ENCODE measurements at regions not wholly inside any gene's neighbourhood (a gene's known extent, or its start where the extent isn't known, plus 50 kb on each side); places are given as distances from the start of the nearest gene placed in this dataset.

- Histone ChIP-seq H3K9me3 (ENCODE audit: control extremely low read depth in 1 of 3, control insufficient read depth in 2 of 3, insufficient read depth in 1 of 3, low read length in 2 of 3) (peaks cover 0 to 10% (median 0%) of the 10 kb centered on the region in 3 donors), H3K4me1 (ENCODE audit: control insufficient read depth in 2 of 2, insufficient read depth in 2 of 2, low read length in 2 of 2) (no peaks in the 10 kb centered on the region), H3K27ac (ENCODE audit: low read length in 2 of 2) (no peak overlapping the region), H3K4me2 (replicated peaks; ENCODE audit: low read depth, low read length, poor library complexity, severe bottlenecking) (no peak overlapping the region), H3K9ac (ENCODE audit: low read length) (no peak overlapping the region), H3K4me3 (ENCODE audit: control extremely low read depth in 1 of 5, extremely low read depth in 1 of 5, insufficient read depth in 1 of 5, low read depth in 2 of 5, low read length in 4 of 5) (no peak overlapping the region), H3K27me3 (replicated peaks in 1 of 4; ENCODE audit: control extremely low read depth in 1 of 4, control insufficient read depth in 3 of 4, insufficient read depth in 4 of 4, low read length in 3 of 4) (no peaks in the 10 kb centered on the region), H2AFZ (ENCODE audit: insufficient read depth, low read depth, low read length, poor library complexity, severe bottlenecking) (no peak overlapping the region), H4K20me1 (ENCODE audit: control insufficient read depth, insufficient read depth, low read length, poor library complexity, severe bottlenecking) (no peaks in the 10 kb centered on the region), H3K36me3 (replicated peaks in 1 of 2; ENCODE audit: control extremely low read depth in 1 of 2, control insufficient read depth in 1 of 2, extremely low read depth in 1 of 2, insufficient read depth in 2 of 2, low read length in 1 of 2) (no peaks in the 10 kb centered on the region), H3K79me2 (ENCODE audit: control insufficient read depth, insufficient read depth, low read length) (no peaks in the 10 kb centered on the region)
- ATAC-seq (ENCODE audit: low read depth) (no peak), DNase-seq (no peak)
- WGBS (ENCODE audit: insufficient coverage): no CpG with 5 or more reads among the region's 1 CpG
- H3K4me3 Mint-ChIP-seq: no peak overlapping the region
- no peaks in the 10 kb centered on the region for H3K4me1 Mint-ChIP-seq
- CTCF ChIA-PET: no interaction called here
- no peak overlapping the region for H3K27ac Mint-ChIP-seq
- H3K9me3 Mint-ChIP-seq (ENCODE audit: insufficient read depth): no peaks in the 10 kb centered on the region
- POLR2A ChIA-PET: no interaction called here
- H3K27me3 Mint-ChIP-seq: peaks cover 3% of the 10 kb centered on the region
- intact Hi-C loops (cut with micrococcal nuclease): no loop called here
- TF ChIP-seq EZH2 (IDR thresholded peaks at IDR 0.05; ENCODE audit: borderline replicate concordance, insufficient read depth, low read depth, low read length, poor library complexity, severe bottlenecking) (no peak), CTCF (IDR thresholded peaks at IDR 0.05) (no peak)
Measured at GRCh38 chr6:168223755-168224154, 95.8 kb downstream of the DACT2 start.

GRCh38 chr6:168223150-168223549 is 96.4 kb downstream of the DACT2 start:
- Histone ChIP-seq H3K9me3 (ENCODE audit: control extremely low read depth in 1 of 3, control insufficient read depth in 2 of 3, insufficient read depth in 1 of 3, low read length in 2 of 3) (peaks cover 0 to 10% (median 0%) of the 10 kb centered on the region in 3 donors), H3K4me1 (ENCODE audit: control insufficient read depth in 2 of 2, insufficient read depth in 2 of 2, low read length in 2 of 2) (no peaks in the 10 kb centered on the region), H3K36me3 (replicated peaks in 1 of 2; ENCODE audit: control extremely low read depth in 1 of 2, control insufficient read depth in 1 of 2, extremely low read depth in 1 of 2, insufficient read depth in 2 of 2, low read length in 1 of 2) (no peaks in the 10 kb centered on the region), H3K27me3 (replicated peaks in 1 of 4; ENCODE audit: control extremely low read depth in 1 of 4, control insufficient read depth in 3 of 4, insufficient read depth in 4 of 4, low read length in 3 of 4) (no peaks in the 10 kb centered on the region), H3K79me2 (ENCODE audit: control insufficient read depth, insufficient read depth, low read length) (no peaks in the 10 kb centered on the region), H4K20me1 (ENCODE audit: control insufficient read depth, insufficient read depth, low read length, poor library complexity, severe bottlenecking) (no peaks in the 10 kb centered on the region), H2AFZ (ENCODE audit: insufficient read depth, low read depth, low read length, poor library complexity, severe bottlenecking) (no peak overlapping the region), H3K27ac (ENCODE audit: low read length in 2 of 2) (no peak overlapping the region), H3K4me2 (replicated peaks; ENCODE audit: low read depth, low read length, poor library complexity, severe bottlenecking) (no peak overlapping the region), H3K9ac (ENCODE audit: low read length) (no peak overlapping the region), H3K4me3 (ENCODE audit: control extremely low read depth in 1 of 5, extremely low read depth in 1 of 5, insufficient read depth in 1 of 5, low read depth in 2 of 5, low read length in 4 of 5) (no peak overlapping the region)
- Mint-ChIP-seq H3K27ac (no peak overlapping the region), H3K4me3 (no peak overlapping the region), H3K4me1 (no peaks in the 10 kb centered on the region), H3K27me3 (peaks cover 3% of the 10 kb centered on the region), H3K9me3 (ENCODE audit: insufficient read depth) (no peaks in the 10 kb centered on the region)
- CTCF ChIA-PET: no interaction called here
- POLR2A ChIA-PET: no interaction called here
- intact Hi-C loops (cut with micrococcal nuclease): no loop called here
- TF ChIP-seq EZH2 (IDR thresholded peaks at IDR 0.05; ENCODE audit: borderline replicate concordance, insufficient read depth, low read depth, low read length, poor library complexity, severe bottlenecking) (no peak), CTCF (IDR thresholded peaks at IDR 0.05) (no peak)
- ATAC-seq (ENCODE audit: low read depth) (no peak), DNase-seq (no peak)
- 67% methylated on average over 1 of the region's 2 CpGs for WGBS (ENCODE audit: insufficient coverage)
